ENCODE measurements at regions not wholly inside any gene's neighbourhood (a gene's known extent, or its start where the extent isn't known, plus 50 kb on each side); places are given as distances from the start of the nearest gene placed in this dataset.

- Histone ChIP-seq H3K4me3 (ENCODE audit: low read depth in 1 of 3, low read length in 3 of 3) (no peak overlapping the region), H3K36me3 (ENCODE audit: control insufficient read depth in 4 of 4, insufficient read depth in 3 of 4, low read depth in 1 of 4, low read length in 3 of 4) (peaks cover 0 to 1% (median 0%) of the 10 kb centered on the region in 4 donors), H3K4me1 (ENCODE audit: control insufficient read depth in 4 of 4, insufficient read depth in 4 of 4, low read length in 3 of 4) (no peaks in the 10 kb centered on the region), H3K9me3 (ENCODE audit: control insufficient read depth in 4 of 4, low read length in 3 of 4) (no peaks in the 10 kb centered on the region), H3K27ac (ENCODE audit: low read depth in 1 of 2, low read length in 2 of 2) (no peak overlapping the region), H3K27me3 (ENCODE audit: control insufficient read depth in 4 of 4, insufficient read depth in 4 of 4, low read length in 3 of 4) (no peaks in the 10 kb centered on the region), H3K9ac (ENCODE audit: low read depth in 1 of 2, low read length in 2 of 2) (no peak overlapping the region)
- TF ChIP-seq FOXA2 (IDR thresholded peaks at IDR 0.05): no peak
- no peak for DNase-seq (ENCODE audit: low spot score)
- 79% methylated on average over 16 of the region's 16 CpGs for WGBS
These were observed 171.0 kb downstream of the MAF start for GRCh38 chr16:79429381-79430190.

- DNase-seq (ENCODE audit: low spot score): no peak
- no peak for TF ChIP-seq REST (IDR thresholded peaks at IDR 0.05)
- no peak for TF ChIP-seq FOXA1 (IDR thresholded peaks at IDR 0.05)
- no peak for TF ChIP-seq RAD21 (IDR thresholded peaks at IDR 0.05)
- TF ChIP-seq NR2F2 (IDR thresholded peaks at IDR 0.05): no peak
- no peak for TF ChIP-seq EGR1 (IDR thresholded peaks at IDR 0.05; ENCODE audit: low read depth in 2 of 2)
- TF ChIP-seq RXRA (IDR thresholded peaks at IDR 0.05): no peak
- no peak for TF ChIP-seq MAX (IDR thresholded peaks at IDR 0.05)
- TF ChIP-seq GABPA (IDR thresholded peaks at IDR 0.05 in 1 of 2, conservative IDR thresholded peaks at IDR 0.05 in 1 of 2): no peak
- no peak for TF ChIP-seq SP1 (IDR thresholded peaks at IDR 0.05)
- TF ChIP-seq FOXA2 (IDR thresholded peaks at IDR 0.05): no peak
- TF ChIP-seq ATF3 (IDR thresholded peaks at IDR 0.05): no peak
- TF ChIP-seq ZBTB33 (IDR thresholded peaks at IDR 0.05): no peak
- TF ChIP-seq YY1 (IDR thresholded peaks at IDR 0.05): no peak
- no peak for TF ChIP-seq CTCF (IDR thresholded peaks at IDR 0.05; ENCODE audit: low read depth, low read length, missing input control)
- TF ChIP-seq TAF1 (conservative IDR thresholded peaks at IDR 0.05): no peak
- H3K27me3 ChIP-seq (ENCODE audit: control insufficient read depth in 4 of 4, insufficient read depth in 4 of 4, low read length in 3 of 4): no peaks in the 10 kb centered on the region
- no peaks in the 10 kb centered on the region for H3K9me3 ChIP-seq (ENCODE audit: control insufficient read depth in 4 of 4, low read length in 3 of 4)
- H3K4me3 ChIP-seq (ENCODE audit: low read depth in 1 of 3, low read length in 3 of 3): no peak overlapping the region
- H3K9ac ChIP-seq (ENCODE audit: low read depth in 1 of 2, low read length in 2 of 2): no peak overlapping the region
- H3K36me3 ChIP-seq (ENCODE audit: control insufficient read depth in 4 of 4, insufficient read depth in 3 of 4, low read depth in 1 of 4, low read length in 3 of 4): peaks cover 0 to 1% (median 0%) of the 10 kb centered on the region in 4 donors
- WGBS: 88% methylated on average over 6 of the region's 6 CpGs
- no peak overlapping the region for H3K27ac ChIP-seq (ENCODE audit: low read depth in 1 of 2, low read length in 2 of 2)
- H3K4me1 ChIP-seq (ENCODE audit: control insufficient read depth in 4 of 4, insufficient read depth in 4 of 4, low read length in 3 of 4): no peaks in the 10 kb centered on the region
These were observed 173.9 kb downstream of the MAF start for GRCh38 chr16:79426663-79427062.
